ENCODE measurements at regions not wholly inside any gene's neighbourhood (a gene's known extent, or its start where the extent isn't known, plus 50 kb on each side); places are given as distances from the start of the nearest gene placed in this dataset.

DNA sequence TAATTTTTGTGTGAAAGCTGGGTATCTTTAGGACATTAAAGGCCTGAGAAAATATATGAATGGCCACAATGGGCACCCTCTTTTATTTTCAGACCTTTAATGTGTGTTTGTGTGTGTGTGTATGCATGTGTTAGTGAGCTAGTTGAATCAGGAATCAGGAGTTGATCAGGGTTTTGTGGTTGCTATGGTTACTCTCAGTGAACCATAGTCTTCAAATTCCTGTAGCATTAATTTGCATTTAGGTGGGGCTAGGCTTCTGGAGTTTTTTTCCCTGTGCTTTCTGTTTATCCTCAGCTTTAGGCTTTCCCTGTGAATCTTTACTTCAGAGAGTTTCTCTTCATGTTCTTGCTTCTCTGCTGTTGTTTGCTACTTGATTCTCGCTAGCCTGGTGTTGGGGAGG, 122.0 kb upstream of the ONECUT1 start:
- TF ChIP-seq, protein P1, sequence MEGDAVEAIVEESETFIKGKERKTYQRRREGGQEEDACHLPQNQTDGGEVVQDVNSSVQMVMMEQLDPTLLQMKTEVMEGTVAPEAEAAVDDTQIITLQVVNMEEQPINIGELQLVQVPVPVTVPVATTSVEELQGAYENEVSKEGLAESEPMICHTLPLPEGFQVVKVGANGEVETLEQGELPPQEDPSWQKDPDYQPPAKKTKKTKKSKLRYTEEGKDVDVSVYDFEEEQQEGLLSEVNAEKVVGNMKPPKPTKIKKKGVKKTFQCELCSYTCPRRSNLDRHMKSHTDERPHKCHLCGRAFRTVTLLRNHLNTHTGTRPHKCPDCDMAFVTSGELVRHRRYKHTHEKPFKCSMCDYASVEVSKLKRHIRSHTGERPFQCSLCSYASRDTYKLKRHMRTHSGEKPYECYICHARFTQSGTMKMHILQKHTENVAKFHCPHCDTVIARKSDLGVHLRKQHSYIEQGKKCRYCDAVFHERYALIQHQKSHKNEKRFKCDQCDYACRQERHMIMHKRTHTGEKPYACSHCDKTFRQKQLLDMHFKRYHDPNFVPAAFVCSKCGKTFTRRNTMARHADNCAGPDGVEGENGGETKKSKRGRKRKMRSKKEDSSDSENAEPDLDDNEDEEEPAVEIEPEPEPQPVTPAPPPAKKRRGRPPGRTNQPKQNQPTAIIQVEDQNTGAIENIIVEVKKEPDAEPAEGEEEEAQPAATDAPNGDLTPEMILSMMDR (conservative IDR thresholded peaks at IDR 0.05), result no peak
- TF ChIP-seq ZFX (IDR thresholded peaks at IDR 0.05), result no peak

Measured in C4-2B (cell line).